Skin epidermis (tissue), 12 donors: ENCODE measurements at regions not wholly inside any gene's neighbourhood (a gene's known extent, or its start where the extent isn't known, plus 50 kb on each side); places are given as distances from the start of the nearest gene placed in this dataset.

Experiments used
- H3K27ac ChIP-seq, 21 experiments: fragments of 200-600 bp; sonication (generic) in 11 of 21; one replicate each; pipeline ENCODE4 v1.5.0; 2020; ENCODE audit warnings: mild to moderate bottlenecking in 3 of 21, inconsistent platforms in 2 of 21, moderate library complexity in 2 of 21
- H3K4me3 ChIP-seq, 7 experiments: fragments of 200-600 bp; sonication (generic) in 2 of 7; one replicate each; pipeline ENCODE4 v1.5.0; 2020; ENCODE audit warnings: inconsistent platforms in 2 of 7, mild to moderate bottlenecking in 2 of 7, moderate library complexity in 1 of 7

- no peak overlapping the region for H3K27ac ChIP-seq
- H3K4me3 ChIP-seq, result no peak overlapping the region
Observed at GRCh38 chr7:128145191-128145590, 95.9 kb upstream of the LEP start.

GRCh38 chr7:128146052-128146451 is 95.0 kb upstream of the LEP start:
- H3K4me3 ChIP-seq, result no peak overlapping the region
- no peak overlapping the region for H3K27ac ChIP-seq

GRCh38 chr7:128148676-128149075 is 92.4 kb upstream of the LEP start:
- H3K27ac ChIP-seq, result no peak overlapping the region

GRCh38 chr7:128150223-128150865 is 90.7 kb upstream of the LEP start:
- H3K4me3 ChIP-seq, result no peak overlapping the region
- no peak overlapping the region for H3K27ac ChIP-seq

More at GRCh38 chr7:128148676-128149075, 92.4 kb upstream of the LEP start:
- no peak overlapping the region for H3K4me3 ChIP-seq

GRCh38 chr7:128151635-128152034 is 89.4 kb upstream of the LEP start:
- H3K4me3 ChIP-seq, result no peak overlapping the region
- H3K27ac ChIP-seq, result no peak overlapping the region

GRCh38 chr7:128152721-128153120 is 88.4 kb upstream of the LEP start:
- Histone ChIP-seq H3K4me3 (no peak overlapping the region), H3K27ac (no peak overlapping the region)

GRCh38 chr7:128153436-128153835 is 87.6 kb upstream of the LEP start:
- no peak overlapping the region for H3K27ac ChIP-seq
- H3K4me3 ChIP-seq, result no peak overlapping the region

- H3K4me3 ChIP-seq, result no peak overlapping the region
- H3K27ac ChIP-seq, result no peak overlapping the region
Observed at GRCh38 chr7:128154504-128154903, 86.6 kb upstream of the LEP start.

- no peak overlapping the region for H3K27ac ChIP-seq
- no peak overlapping the region for H3K4me3 ChIP-seq
Observed at GRCh38 chr7:128155100-128155740, 85.9 kb upstream of the LEP start.

- H3K27ac ChIP-seq, result no peak overlapping the region
- no peak overlapping the region for H3K4me3 ChIP-seq
Observed at GRCh38 chr7:128157906-128158305, 83.2 kb upstream of the LEP start.

- Histone ChIP-seq H3K27ac (no peak overlapping the region), H3K4me3 (no peak overlapping the region)
Observed at GRCh38 chr7:128158370-128158769, 82.7 kb upstream of the LEP start.

GRCh38 chr7:128160296-128160695 is 80.8 kb upstream of the LEP start:
- Histone ChIP-seq H3K27ac (no peak overlapping the region), H3K4me3 (no peak overlapping the region)

- Histone ChIP-seq H3K4me3 (no peak overlapping the region), H3K27ac (no peak overlapping the region)
Observed at GRCh38 chr7:128161466-128162125, 79.5 kb upstream of the LEP start.

- Histone ChIP-seq H3K27ac (no peak overlapping the region), H3K4me3 (no peak overlapping the region)
Observed at GRCh38 chr7:128162666-128163065, 78.4 kb upstream of the LEP start.

- H3K27ac ChIP-seq, result no peak overlapping the region
- H3K4me3 ChIP-seq, result no peak overlapping the region
Observed at GRCh38 chr7:128163473-128163872, 77.6 kb upstream of the LEP start.

- no peak overlapping the region for H3K27ac ChIP-seq
Observed at GRCh38 chr7:128164061-128164954, 76.8 kb upstream of the LEP start.

GRCh38 chr7:128164955-128165670 is 76.0 kb upstream of the LEP start:
- no peak overlapping the region for H3K27ac ChIP-seq
- no peak overlapping the region for H3K4me3 ChIP-seq

More at GRCh38 chr7:128164061-128164954, 76.8 kb upstream of the LEP start:
- no peak overlapping the region for H3K4me3 ChIP-seq

GRCh38 chr7:128165927-128166420 is 75.1 kb upstream of the LEP start:
- Histone ChIP-seq H3K27ac (no peak overlapping the region), H3K4me3 (no peak overlapping the region)

- Histone ChIP-seq H3K4me3 (peak overlapping the region; percentile 9 to 42 (median 19)), H3K27ac (no peak overlapping the region)
Observed at GRCh38 chr7:128166603-128167041, 74.5 kb upstream of the LEP start.
